Kidney epithelial cell (primary cell): ENCODE measurements at regions not wholly inside any gene's neighbourhood (a gene's known extent, or its start where the extent isn't known, plus 50 kb on each side); places are given as distances from the start of the nearest gene placed in this dataset.

ENCODE experiments used
- DNase-seq: peaks from one replicate; pipeline ENCODE4 v3.0.0-alpha.2; 2010; ENCODE audit warnings: low read depth
- H3K27me3 ChIP-seq: 2 replicates; pipeline ENCODE4 v1.6.0; 2011; ENCODE audit warnings: low read length; ENCODE audit not compliant: control insufficient read depth, insufficient read depth
- H3K36me3 ChIP-seq: 2 replicates; pipeline ENCODE4 v1.5.1; 2011; ENCODE audit warnings: low read length; ENCODE audit not compliant: control insufficient read depth, insufficient read depth
- H3K4me3 ChIP-seq: 2 replicates; pipeline ENCODE4 v1.5.1; 2011; ENCODE audit warnings: low read depth, mild to moderate bottlenecking, control low read depth, low read length
- TF ChIP-seq, protein P1 (sequence below): IDR thresholded peaks from 2 replicates; pipeline ENCODE4 v1.5.1; 2011; ENCODE audit warnings: mild to moderate bottlenecking, moderate library complexity, low read length, control low read depth, inconsistent platforms; ENCODE audit not compliant: insufficient read depth, poor library complexity, severe bottlenecking

DNA sequence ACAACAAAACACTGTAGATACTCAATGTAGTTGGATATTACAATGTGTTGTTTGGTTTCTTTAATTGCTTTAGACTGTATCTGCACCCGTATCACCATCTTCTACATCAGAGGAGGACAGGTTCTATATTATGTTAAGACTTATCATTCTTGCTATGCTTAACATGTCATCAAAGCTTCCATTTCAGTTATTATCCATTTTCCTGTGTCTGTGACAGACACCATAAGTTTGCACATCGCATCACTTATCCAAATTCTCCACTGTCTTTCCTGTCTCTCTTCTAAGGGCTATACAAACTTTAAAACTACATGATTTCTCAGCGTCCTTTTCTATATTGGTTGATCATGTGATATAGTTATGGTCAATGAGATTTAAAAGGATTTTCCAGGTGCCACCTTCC, 719.0 kb downstream of the TBC1D32 start:
- Histone ChIP-seq H3K4me3 (no peak overlapping the region), H3K27me3 (no peaks in the 10 kb centered on the region), H3K36me3 (no peaks in the 10 kb centered on the region)
- no peak for DNase-seq
- TF ChIP-seq, protein P1, sequence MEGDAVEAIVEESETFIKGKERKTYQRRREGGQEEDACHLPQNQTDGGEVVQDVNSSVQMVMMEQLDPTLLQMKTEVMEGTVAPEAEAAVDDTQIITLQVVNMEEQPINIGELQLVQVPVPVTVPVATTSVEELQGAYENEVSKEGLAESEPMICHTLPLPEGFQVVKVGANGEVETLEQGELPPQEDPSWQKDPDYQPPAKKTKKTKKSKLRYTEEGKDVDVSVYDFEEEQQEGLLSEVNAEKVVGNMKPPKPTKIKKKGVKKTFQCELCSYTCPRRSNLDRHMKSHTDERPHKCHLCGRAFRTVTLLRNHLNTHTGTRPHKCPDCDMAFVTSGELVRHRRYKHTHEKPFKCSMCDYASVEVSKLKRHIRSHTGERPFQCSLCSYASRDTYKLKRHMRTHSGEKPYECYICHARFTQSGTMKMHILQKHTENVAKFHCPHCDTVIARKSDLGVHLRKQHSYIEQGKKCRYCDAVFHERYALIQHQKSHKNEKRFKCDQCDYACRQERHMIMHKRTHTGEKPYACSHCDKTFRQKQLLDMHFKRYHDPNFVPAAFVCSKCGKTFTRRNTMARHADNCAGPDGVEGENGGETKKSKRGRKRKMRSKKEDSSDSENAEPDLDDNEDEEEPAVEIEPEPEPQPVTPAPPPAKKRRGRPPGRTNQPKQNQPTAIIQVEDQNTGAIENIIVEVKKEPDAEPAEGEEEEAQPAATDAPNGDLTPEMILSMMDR: no peak

- TF ChIP-seq, protein P1: no peak
- no peak overlapping the region for H3K4me3 ChIP-seq
Observed at GRCh38 chr6:120614723-120615122, 719.6 kb downstream of the TBC1D32 start.

GRCh38 chr6:120608826-120609225, 725.5 kb downstream of the TBC1D32 start:
- peak; percentile 4 for DNase-seq
- Histone ChIP-seq H3K4me3 (no peak overlapping the region), H3K36me3 (no peaks in the 10 kb centered on the region), H3K27me3 (no peaks in the 10 kb centered on the region)
- TF ChIP-seq, protein P1: no peak

More at GRCh38 chr6:120614723-120615122, 719.6 kb downstream of the TBC1D32 start:
- Histone ChIP-seq H3K27me3 (no peaks in the 10 kb centered on the region), H3K36me3 (no peaks in the 10 kb centered on the region)
- DNase-seq: no peak

DNA sequence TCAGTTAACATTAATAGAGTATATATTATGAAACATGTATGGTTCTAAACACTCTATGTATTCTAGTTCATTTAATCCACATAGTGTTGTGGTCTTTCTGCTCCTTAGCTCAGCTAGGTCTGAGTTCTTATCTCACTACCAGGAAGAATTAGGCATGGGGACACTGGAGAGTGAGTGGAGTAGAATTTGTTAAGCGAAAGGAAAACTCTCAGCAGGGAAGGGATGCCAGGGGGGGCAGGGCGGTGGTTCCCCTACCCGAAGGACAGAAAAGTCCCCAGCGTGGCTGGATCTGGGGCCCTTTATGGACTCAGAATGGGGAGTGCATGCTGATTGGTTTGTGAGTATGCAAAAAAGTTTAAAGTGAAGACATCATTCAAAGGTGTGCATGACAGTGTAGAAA, 727.5 kb downstream of the TBC1D32 start:
- Histone ChIP-seq H3K36me3 (no peaks in the 10 kb centered on the region), H3K4me3 (no peak overlapping the region), H3K27me3 (no peaks in the 10 kb centered on the region)
- DNase-seq: no peak
- TF ChIP-seq, protein P1: no peak

DNA sequence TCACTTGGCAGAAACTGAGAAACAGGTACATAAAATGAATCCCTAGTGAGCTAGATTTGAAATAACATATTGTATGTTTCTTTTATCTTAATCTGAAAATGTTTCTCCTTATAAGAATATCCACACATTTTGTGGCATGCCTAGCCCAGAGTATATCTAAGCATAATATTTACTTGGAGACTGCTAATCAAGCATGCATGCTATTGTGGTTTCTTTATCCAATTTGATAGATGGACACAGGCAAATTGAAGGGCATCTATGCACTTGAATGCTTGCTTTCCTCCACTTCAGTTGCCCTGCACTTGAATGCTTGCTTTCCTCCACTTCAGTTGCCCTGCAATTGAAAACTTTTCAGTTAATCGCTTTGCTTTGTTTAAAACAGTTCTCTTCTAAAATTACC, 729.8 kb downstream of the TBC1D32 start:
- Histone ChIP-seq H3K4me3 (no peak overlapping the region), H3K36me3 (no peaks in the 10 kb centered on the region), H3K27me3 (no peaks in the 10 kb centered on the region)
- DNase-seq: no peak
- TF ChIP-seq, protein P1: no peak

DNA sequence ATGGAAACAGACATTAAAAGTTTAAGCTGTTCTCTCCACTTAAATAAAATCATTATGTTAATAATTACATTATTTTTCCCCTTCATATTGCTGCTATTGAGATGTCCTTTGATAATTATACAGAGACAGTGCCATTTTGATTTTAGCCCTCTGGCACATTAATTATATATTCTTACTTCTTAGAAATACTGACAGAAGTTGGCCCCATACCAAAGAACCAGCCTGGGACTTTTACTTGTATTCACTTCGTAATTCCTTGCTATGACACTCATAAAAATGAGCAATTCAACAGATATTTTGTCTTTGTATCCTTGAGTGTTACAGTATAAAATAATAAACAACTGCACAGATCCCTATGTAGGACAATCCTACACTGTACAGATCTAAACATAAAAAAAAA, 743.7 kb downstream of the TBC1D32 start:
- no peak for DNase-seq
- Histone ChIP-seq H3K36me3 (no peaks in the 10 kb centered on the region), H3K27me3 (no peaks in the 10 kb centered on the region), H3K4me3 (no peak overlapping the region)
- TF ChIP-seq, protein P1: no peak
